ENCODE measurements at regions not wholly inside any gene's neighbourhood (a gene's known extent, or its start where the extent isn't known, plus 50 kb on each side); places are given as distances from the start of the nearest gene placed in this dataset.

GRCh38 chr12:125971981-125972380 lies 906.7 kb downstream of the AACS start:
- no peaks in the 10 kb centered on the region for H3K4me1 Mint-ChIP-seq
- Histone ChIP-seq H3K4me1 (ENCODE audit: control insufficient read depth in 2 of 2, insufficient read depth in 2 of 2, low read length in 2 of 2) (no peaks in the 10 kb centered on the region), H3K4me3 (ENCODE audit: control extremely low read depth in 1 of 5, extremely low read depth in 1 of 5, insufficient read depth in 1 of 5, low read depth in 2 of 5, low read length in 4 of 5) (no peak overlapping the region), H3K36me3 (replicated peaks in 1 of 2; ENCODE audit: control extremely low read depth in 1 of 2, control insufficient read depth in 1 of 2, extremely low read depth in 1 of 2, insufficient read depth in 2 of 2, low read length in 1 of 2) (no peaks in the 10 kb centered on the region), H3K27me3 (replicated peaks in 1 of 4; ENCODE audit: control extremely low read depth in 1 of 4, control insufficient read depth in 3 of 4, insufficient read depth in 4 of 4, low read length in 3 of 4) (no peaks in the 10 kb centered on the region), H3K9me3 (ENCODE audit: control extremely low read depth in 1 of 3, control insufficient read depth in 2 of 3, insufficient read depth in 1 of 3, low read length in 2 of 3) (no peaks in the 10 kb centered on the region), H3K79me2 (ENCODE audit: control insufficient read depth, insufficient read depth, low read length) (no peaks in the 10 kb centered on the region), H4K20me1 (ENCODE audit: control insufficient read depth, insufficient read depth, low read length, poor library complexity, severe bottlenecking) (no peaks in the 10 kb centered on the region), H3K9ac (ENCODE audit: low read length) (no peak overlapping the region), H3K27ac (ENCODE audit: low read length in 2 of 2) (no peak overlapping the region), H2AFZ (ENCODE audit: insufficient read depth, low read depth, low read length, poor library complexity, severe bottlenecking) (no peak overlapping the region), H3K4me2 (replicated peaks; ENCODE audit: low read depth, low read length, poor library complexity, severe bottlenecking) (no peak overlapping the region)
- peaks cover 8% of the 10 kb centered on the region for H3K9me3 Mint-ChIP-seq (ENCODE audit: insufficient read depth)
- no peaks in the 10 kb centered on the region for H3K27me3 Mint-ChIP-seq
- POLR2A ChIA-PET, result no interaction called here
- CTCF ChIA-PET, result no interaction called here
- WGBS (ENCODE audit: insufficient coverage), result no CpG with 5 or more reads among the region's 3 CpGs
- DNase-seq, result no peak
- no peak for TF ChIP-seq EZH2 (IDR thresholded peaks at IDR 0.05; ENCODE audit: borderline replicate concordance, insufficient read depth, low read depth, low read length, poor library complexity, severe bottlenecking)
- no peak for TF ChIP-seq CTCF (IDR thresholded peaks at IDR 0.05)
- no peak for ATAC-seq (ENCODE audit: low read depth)
- intact Hi-C loops (cut with micrococcal nuclease), result no loop called here
- H3K4me3 Mint-ChIP-seq, result no peak overlapping the region
- no peak overlapping the region for H3K27ac Mint-ChIP-seq

- Histone ChIP-seq H3K4me1 (ENCODE audit: control insufficient read depth in 2 of 2, insufficient read depth in 2 of 2, low read length in 2 of 2) (no peaks in the 10 kb centered on the region), H3K4me3 (ENCODE audit: control extremely low read depth in 1 of 5, extremely low read depth in 1 of 5, insufficient read depth in 1 of 5, low read depth in 2 of 5, low read length in 4 of 5) (no peak overlapping the region), H3K9ac (ENCODE audit: low read length) (no peak overlapping the region), H3K36me3 (replicated peaks in 1 of 2; ENCODE audit: control extremely low read depth in 1 of 2, control insufficient read depth in 1 of 2, extremely low read depth in 1 of 2, insufficient read depth in 2 of 2, low read length in 1 of 2) (no peaks in the 10 kb centered on the region), H4K20me1 (ENCODE audit: control insufficient read depth, insufficient read depth, low read length, poor library complexity, severe bottlenecking) (no peaks in the 10 kb centered on the region), H3K27me3 (replicated peaks in 1 of 4; ENCODE audit: control extremely low read depth in 1 of 4, control insufficient read depth in 3 of 4, insufficient read depth in 4 of 4, low read length in 3 of 4) (peaks cover 0 to 4% (median 0%) of the 10 kb centered on the region in 4 experiments), H3K9me3 (ENCODE audit: control extremely low read depth in 1 of 3, control insufficient read depth in 2 of 3, insufficient read depth in 1 of 3, low read length in 2 of 3) (peaks cover 0 to 10% (median 0%) of the 10 kb centered on the region in 3 donors), H3K4me2 (replicated peaks; ENCODE audit: low read depth, low read length, poor library complexity, severe bottlenecking) (no peak overlapping the region), H3K79me2 (ENCODE audit: control insufficient read depth, insufficient read depth, low read length) (no peaks in the 10 kb centered on the region), H3K27ac (ENCODE audit: low read length in 2 of 2) (no peak overlapping the region), H2AFZ (ENCODE audit: insufficient read depth, low read depth, low read length, poor library complexity, severe bottlenecking) (no peak overlapping the region)
- peaks cover 8% of the 10 kb centered on the region for H3K9me3 Mint-ChIP-seq (ENCODE audit: insufficient read depth)
- no peak overlapping the region for H3K4me3 Mint-ChIP-seq
- H3K27me3 Mint-ChIP-seq, result no peaks in the 10 kb centered on the region
- no peak overlapping the region for H3K27ac Mint-ChIP-seq
- intact Hi-C loops (cut with micrococcal nuclease), result no loop called here
- DNase-seq (no peak), ATAC-seq (ENCODE audit: low read depth) (no peak)
- ChIA-PET CTCF (no interaction called here), POLR2A (no interaction called here)
- no peak for TF ChIP-seq EZH2 (IDR thresholded peaks at IDR 0.05; ENCODE audit: borderline replicate concordance, insufficient read depth, low read depth, low read length, poor library complexity, severe bottlenecking)
- TF ChIP-seq CTCF (IDR thresholded peaks at IDR 0.05), result no peak
- no CpG with 5 or more reads among the region's 2 CpGs for WGBS (ENCODE audit: insufficient coverage)
- no peaks in the 10 kb centered on the region for H3K4me1 Mint-ChIP-seq
These were observed 913.1 kb downstream of the AACS start for GRCh38 chr12:125978286-125978685.

Data from B cell (primary cell).